HG03469 (cell line): ENCODE measurements at regions not wholly inside any gene's neighbourhood (a gene's known extent, or its start where the extent isn't known, plus 50 kb on each side); places are given as distances from the start of the nearest gene placed in this dataset.

Source experiments
- ATAC-seq: cut with Tn5 transposase; IDR thresholded peaks from one replicate; pipeline ENCODE4 v1.9.1; 2021; ENCODE audit warnings: mild to moderate bottlenecking, moderate library complexity, moderate number of reproducible peaks; ENCODE audit not compliant: unreplicated experiment

- ATAC-seq, result no peak
Observed at GRCh38 chr2:3959372-3959771, 256.0 kb downstream of the DCDC2C start.

- ATAC-seq, result no peak
Observed at GRCh38 chr2:3960106-3960505, 256.7 kb downstream of the DCDC2C start.

GRCh38 chr2:3962719-3963118, 259.3 kb downstream of the DCDC2C start:
- no peak for ATAC-seq

- no peak for ATAC-seq
Observed at GRCh38 chr2:3965211-3965610, 261.8 kb downstream of the DCDC2C start.

GRCh38 chr2:3965953-3966352, 262.6 kb downstream of the DCDC2C start:
- no peak for ATAC-seq

GRCh38 chr2:3966470-3966869, 263.1 kb downstream of the DCDC2C start:
- ATAC-seq, result no peak

- ATAC-seq, result no peak
Observed at GRCh38 chr2:3968736-3969135, 265.4 kb downstream of the DCDC2C start.

GRCh38 chr2:3970791-3971651, 267.6 kb downstream of the DCDC2C start:
- ATAC-seq, result no peak

- ATAC-seq, result no peak
Observed at GRCh38 chr2:3971652-3972192, 268.3 kb downstream of the DCDC2C start.

- ATAC-seq, result no peak
Observed at GRCh38 chr2:3972377-3972776, 269.0 kb downstream of the DCDC2C start.

- no peak for ATAC-seq
Observed at GRCh38 chr2:3974765-3975164, 271.4 kb downstream of the DCDC2C start.

- ATAC-seq, result no peak
Observed at GRCh38 chr2:3981446-3981987, 278.1 kb downstream of the DCDC2C start.

- ATAC-seq, result no peak
Observed at GRCh38 chr2:3982160-3982559, 278.8 kb downstream of the DCDC2C start.

GRCh38 chr2:3986063-3986462, 282.7 kb downstream of the DCDC2C start:
- no peak for ATAC-seq

GRCh38 chr2:3986530-3987258, 283.3 kb downstream of the DCDC2C start:
- no peak for ATAC-seq

GRCh38 chr2:4002841-4003403, 299.5 kb downstream of the DCDC2C start:
- no peak for ATAC-seq

- ATAC-seq, result no peak
Observed at GRCh38 chr2:4012197-4012596, 308.8 kb downstream of the DCDC2C start.

- ATAC-seq, result no peak
Observed at GRCh38 chr2:4018535-4018934, 315.2 kb downstream of the DCDC2C start.

GRCh38 chr2:4020153-4020552, 316.8 kb downstream of the DCDC2C start:
- no peak for ATAC-seq

GRCh38 chr2:4020649-4021048, 317.3 kb downstream of the DCDC2C start:
- no peak for ATAC-seq

- no peak for ATAC-seq
Observed at GRCh38 chr2:4024605-4025004, 321.2 kb downstream of the DCDC2C start.
